CD4-positive, alpha-beta T cell (primary cell): ENCODE measurements at regions not wholly inside any gene's neighbourhood (a gene's known extent, or its start where the extent isn't known, plus 50 kb on each side); places are given as distances from the start of the nearest gene placed in this dataset.

ENCODE experiments used
- ATAC-seq: fragments of 200-7000 bp; cut with Tn5 transposase; one replicate; pipeline ENCODE4 v1.10.0; 2022; ENCODE audit warnings: mild to moderate bottlenecking; ENCODE audit not compliant: poor library complexity
- CTCF ChIA-PET: fragments of 350-600 bp; sonication (Branson Sonifier 250); formaldehyde crosslinking; loops from one replicate; lab custom pipeline; 2021; ENCODE audit warnings: antibody characterized with exemption, inconsistent platforms; lab: Charles Lee
- POLR2A ChIA-PET: fragments of 350-600 bp; sonication (Branson Sonifier 250); formaldehyde crosslinking; loops from one replicate; lab custom pipeline; 2021; ENCODE audit warnings: antibody characterized with exemption, inconsistent platforms; lab: Charles Lee
- DNase-seq, 14 experiments: peaks; one replicate each; pipeline ENCODE4 v3.0.0-alpha.2; 2013 to 2020; ENCODE audit warnings: mixed read lengths in 2 of 14
- H3K27ac ChIP-seq, 2 donors: one replicate each; pipeline versions ENCODE4 v1.5.1 to v1.7.0; 2013; ENCODE audit warnings: low read length in 2 of 2, low read depth in 1 of 2, mild to moderate bottlenecking in 1 of 2
- H3K27me3 ChIP-seq, 2 experiments: 1 replicate in 1 of 2; 2 replicates in 1 of 2; pipeline versions ENCODE4 v1.6.1 to v1.7.0; 2013; ENCODE audit warnings: low read length in 2 of 2, control low read depth in 1 of 2, mild to moderate bottlenecking in 1 of 2, moderate library complexity in 1 of 2; ENCODE audit not compliant: insufficient read depth in 2 of 2, control insufficient read depth in 1 of 2
- H3K36me3 ChIP-seq: one replicate; pipeline ENCODE4 v1.6.1; 2013; ENCODE audit warnings: low read length, control low read depth; ENCODE audit not compliant: insufficient read depth
- H3K4me1 ChIP-seq: one replicate; pipeline ENCODE4 v1.6.1; 2013; ENCODE audit warnings: low read length, control low read depth; ENCODE audit not compliant: insufficient read depth
- H3K4me3 ChIP-seq: one replicate; pipeline ENCODE4 v1.5.1; 2013; ENCODE audit warnings: mild to moderate bottlenecking, low read length, moderate library complexity
- H3K9me3 ChIP-seq, 2 experiments: 1 replicate in 1 of 2; 2 replicates in 1 of 2; pipeline versions ENCODE4 v1.6.1 to v1.7.0; 2013; ENCODE audit warnings: low read length in 2 of 2, mild to moderate bottlenecking in 2 of 2, control low read depth in 1 of 2, moderate library complexity in 1 of 2; ENCODE audit not compliant: control insufficient read depth in 1 of 2, insufficient read depth in 1 of 2
- H3K27ac Mint-ChIP-seq: one replicate; pipeline ENCODE4 v1.8.0; 2020; ENCODE audit warnings: mixed read lengths
- H3K27me3 Mint-ChIP-seq: one replicate; pipeline ENCODE4 v1.8.0; 2021; ENCODE audit warnings: mixed read lengths
- H3K36me3 Mint-ChIP-seq: one replicate; pipeline ENCODE4 v1.8.0; 2021; ENCODE audit warnings: low read depth, mixed read lengths
- H3K4me1 Mint-ChIP-seq: one replicate; pipeline ENCODE4 v1.8.0; 2021; ENCODE audit warnings: low read depth, mixed read lengths
- H3K4me3 Mint-ChIP-seq: one replicate; pipeline ENCODE4 v1.8.0; 2020; ENCODE audit warnings: mild to moderate bottlenecking, mixed read lengths
- H3K9me3 Mint-ChIP-seq: one replicate; pipeline ENCODE4 v1.8.0; 2020; ENCODE audit warnings: mixed read lengths
- intact Hi-C, 2 experiments: fragments of 100-400 bp; cut with DNase I in 1 of 2; cut with micrococcal nuclease in 1 of 2; formaldehyde crosslinking; loops; one replicate each; pipeline versions ENCODE4 v1.15.1 to v1.9.0; 2023 to 2025; cut with DNase I, micrococcal nuclease
- TF ChIP-seq, protein P1 (sequence below): fragments of 200-600 bp; IDR thresholded peaks from one replicate; pipeline ENCODE4 v1.8.0; 2022; ENCODE audit warnings: antibody characterized with exemption, mild to moderate bottlenecking

DNA sequence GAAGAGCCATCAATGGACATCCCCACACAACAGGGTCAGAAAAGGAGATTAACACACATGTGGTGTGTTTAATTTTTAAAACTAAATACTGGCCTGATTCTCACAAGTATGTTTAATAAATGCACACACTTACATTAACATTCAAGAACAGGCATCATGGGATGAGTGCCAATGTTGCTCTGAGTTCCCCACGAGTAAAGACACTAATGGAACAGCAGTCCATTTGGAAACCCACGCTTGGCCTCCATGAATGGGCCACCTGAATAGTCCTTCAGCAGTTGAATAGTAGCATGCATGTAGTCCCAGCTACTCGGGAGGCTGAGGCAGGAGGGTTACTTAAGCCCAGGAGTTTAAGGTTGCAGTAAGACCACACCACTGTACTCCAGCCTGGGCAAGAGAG lies 195.2 kb upstream of the IPO5 start:
- ChIA-PET CTCF (no interaction called here), POLR2A (no interaction called here)
- TF ChIP-seq, protein P1, sequence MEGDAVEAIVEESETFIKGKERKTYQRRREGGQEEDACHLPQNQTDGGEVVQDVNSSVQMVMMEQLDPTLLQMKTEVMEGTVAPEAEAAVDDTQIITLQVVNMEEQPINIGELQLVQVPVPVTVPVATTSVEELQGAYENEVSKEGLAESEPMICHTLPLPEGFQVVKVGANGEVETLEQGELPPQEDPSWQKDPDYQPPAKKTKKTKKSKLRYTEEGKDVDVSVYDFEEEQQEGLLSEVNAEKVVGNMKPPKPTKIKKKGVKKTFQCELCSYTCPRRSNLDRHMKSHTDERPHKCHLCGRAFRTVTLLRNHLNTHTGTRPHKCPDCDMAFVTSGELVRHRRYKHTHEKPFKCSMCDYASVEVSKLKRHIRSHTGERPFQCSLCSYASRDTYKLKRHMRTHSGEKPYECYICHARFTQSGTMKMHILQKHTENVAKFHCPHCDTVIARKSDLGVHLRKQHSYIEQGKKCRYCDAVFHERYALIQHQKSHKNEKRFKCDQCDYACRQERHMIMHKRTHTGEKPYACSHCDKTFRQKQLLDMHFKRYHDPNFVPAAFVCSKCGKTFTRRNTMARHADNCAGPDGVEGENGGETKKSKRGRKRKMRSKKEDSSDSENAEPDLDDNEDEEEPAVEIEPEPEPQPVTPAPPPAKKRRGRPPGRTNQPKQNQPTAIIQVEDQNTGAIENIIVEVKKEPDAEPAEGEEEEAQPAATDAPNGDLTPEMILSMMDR = no peak
- H3K27ac Mint-ChIP-seq = no peak overlapping the region
- no peak for ATAC-seq
- peaks cover 2% of the 10 kb centered on the region for H3K9me3 Mint-ChIP-seq
- DNase-seq = no peak
- H3K4me1 ChIP-seq = no peaks in the 10 kb centered on the region
- H3K36me3 Mint-ChIP-seq = no peaks in the 10 kb centered on the region
- no peaks in the 10 kb centered on the region for H3K9me3 ChIP-seq
- no peaks in the 10 kb centered on the region for H3K4me1 Mint-ChIP-seq
- peaks cover 22% of the 10 kb centered on the region for H3K27me3 Mint-ChIP-seq
- no peaks in the 10 kb centered on the region for H3K36me3 ChIP-seq
- peaks cover 0 to 4% of the 10 kb centered on the region in 2 experiments for H3K27me3 ChIP-seq
- intact Hi-C loops = no loop called here
- H3K4me3 Mint-ChIP-seq = no peak overlapping the region
- H3K27ac ChIP-seq = no peak overlapping the region
- H3K4me3 ChIP-seq = no peak overlapping the region

DNA sequence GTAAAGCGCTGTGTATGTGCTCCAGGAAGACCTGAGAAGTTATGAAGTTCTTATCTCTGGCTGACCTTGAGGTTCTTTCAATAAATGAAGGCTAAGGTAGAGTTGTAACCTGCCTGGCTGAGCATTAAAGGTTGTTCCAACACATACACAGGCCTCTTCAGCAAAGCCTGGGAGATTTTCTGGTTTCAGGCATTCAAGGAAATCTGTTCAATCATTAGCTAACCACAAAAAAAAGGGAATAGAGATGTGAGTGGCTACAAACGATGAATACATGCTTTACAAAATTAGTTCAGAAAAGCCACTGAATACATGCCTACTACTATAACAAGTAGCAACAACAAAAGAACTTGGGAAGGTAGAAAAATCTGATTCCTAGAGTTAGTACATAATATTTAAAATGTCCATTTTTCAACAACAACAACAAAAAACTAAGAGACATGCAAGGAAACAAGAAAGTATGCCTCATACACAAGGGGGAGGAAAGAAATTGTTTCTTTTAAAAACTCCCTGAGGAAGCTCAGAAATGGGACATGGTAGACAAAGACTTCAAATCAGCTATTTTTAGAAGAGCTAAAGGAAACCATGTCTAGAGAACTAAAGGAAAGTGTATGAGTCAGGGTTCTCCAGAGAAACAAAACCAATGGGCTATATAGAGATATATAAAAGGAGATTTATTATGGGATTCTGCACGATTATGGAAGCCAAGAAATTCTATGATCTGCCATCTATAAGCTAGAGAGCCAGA lies 191.5 kb upstream of the IPO5 start:
- TF ChIP-seq, protein P1 = no peak
- no peak overlapping the region for H3K4me3 ChIP-seq
- no peak overlapping the region for H3K27ac ChIP-seq
- Mint-ChIP-seq H3K4me3 (no peak overlapping the region), H3K27me3 (peaks cover 14% of the 10 kb centered on the region), H3K4me1 (no peaks in the 10 kb centered on the region), H3K27ac (no peak overlapping the region), H3K36me3 (no peaks in the 10 kb centered on the region), H3K9me3 (peaks cover 2% of the 10 kb centered on the region)
- intact Hi-C loops = no loop called here
- ATAC-seq = no peak
- DNase-seq = no peak
- CTCF ChIA-PET = no interaction called here
- H3K27me3 ChIP-seq = no peaks in the 10 kb centered on the region
- no peaks in the 10 kb centered on the region for H3K36me3 ChIP-seq
- no peaks in the 10 kb centered on the region for H3K9me3 ChIP-seq
- POLR2A ChIA-PET = no interaction called here
- no peaks in the 10 kb centered on the region for H3K4me1 ChIP-seq

DNA sequence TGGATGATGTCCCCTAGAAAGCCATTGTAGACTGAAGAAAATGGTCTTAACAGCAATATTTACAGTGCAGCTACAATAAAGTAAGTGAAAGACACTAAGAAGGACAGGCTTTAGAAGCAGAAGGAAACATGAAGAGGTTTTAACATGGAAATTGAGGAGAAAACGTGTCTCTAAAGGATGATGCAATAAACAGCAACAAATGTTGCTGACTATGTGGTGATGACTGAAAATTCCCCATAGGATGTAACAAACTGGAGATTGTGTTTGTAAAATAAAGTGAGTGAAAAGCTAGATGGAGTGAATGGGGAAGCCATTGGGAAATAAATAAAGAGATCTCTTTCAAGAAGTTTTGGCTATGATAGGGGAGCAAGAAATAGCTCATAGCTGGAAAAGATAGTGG lies 186.7 kb upstream of the IPO5 start:
- CTCF ChIA-PET = no interaction called here

More for the DNA sequence above, 186.7 kb upstream of the IPO5 start:
- Histone ChIP-seq H3K27ac (no peak overlapping the region), H3K36me3 (no peaks in the 10 kb centered on the region), H3K9me3 (no peaks in the 10 kb centered on the region), H3K4me3 (no peak overlapping the region), H3K4me1 (no peaks in the 10 kb centered on the region), H3K27me3 (no peaks in the 10 kb centered on the region)
- Mint-ChIP-seq H3K27me3 (peaks cover 9% of the 10 kb centered on the region), H3K4me1 (no peaks in the 10 kb centered on the region), H3K36me3 (no peaks in the 10 kb centered on the region), H3K27ac (no peak overlapping the region), H3K4me3 (no peak overlapping the region), H3K9me3 (peaks cover 4% of the 10 kb centered on the region)
- TF ChIP-seq, protein P1 = no peak
- ATAC-seq (no peak), DNase-seq (no peak)
- POLR2A ChIA-PET = no interaction called here
- intact Hi-C loops = no loop called here
